H9 (cell line): ENCODE measurements at regions not wholly inside any gene's neighbourhood (a gene's known extent, or its start where the extent isn't known, plus 50 kb on each side); places are given as distances from the start of the nearest gene placed in this dataset.

Experiments used
- DNase-seq: peaks from one replicate; pipeline ENCODE4 v3.0.0-alpha.2; 2017
- H2AFZ ChIP-seq: one replicate; pipeline ENCODE4 v1.6.1; 2013; ENCODE audit warnings: mild to moderate bottlenecking, low read length, control low read depth, moderate library complexity
- H2AK5ac ChIP-seq: 2 replicates; pipeline ENCODE4 v1.6.1; 2013; ENCODE audit warnings: low read length, control low read depth, mixed read lengths; ENCODE audit not compliant: insufficient read length
- H2BK120ac ChIP-seq: one replicate; pipeline ENCODE4 v1.6.1; 2013; ENCODE audit warnings: low read depth, mild to moderate bottlenecking, low read length, control low read depth, inconsistent platforms; ENCODE audit not compliant: poor library complexity, severe bottlenecking
- H2BK12ac ChIP-seq: 2 replicates; pipeline ENCODE4 v1.6.1; 2013; ENCODE audit warnings: low read length, control low read depth, mixed read lengths, low read depth; ENCODE audit not compliant: insufficient read length
- H2BK15ac ChIP-seq: 2 replicates; pipeline ENCODE4 v1.6.1; 2013; ENCODE audit warnings: low read depth, low read length, control low read depth
- H2BK20ac ChIP-seq: one replicate; pipeline ENCODE4 v1.6.1; 2013; ENCODE audit warnings: low read depth, mild to moderate bottlenecking, low read length, control low read depth, inconsistent platforms; ENCODE audit not compliant: poor library complexity, severe bottlenecking
- H2BK5ac ChIP-seq: 2 replicates; pipeline ENCODE4 v1.6.1; 2013; ENCODE audit warnings: low read length, control low read depth, mixed read lengths; ENCODE audit not compliant: insufficient read length
- H3K14ac ChIP-seq: 2 replicates; pipeline ENCODE4 v1.6.1; 2013; ENCODE audit warnings: low read length, control low read depth; ENCODE audit not compliant: insufficient read depth
- H3K18ac ChIP-seq: 2 replicates; pipeline ENCODE4 v1.6.1; 2013; ENCODE audit warnings: low read depth, mild to moderate bottlenecking, mixed read lengths, low read length, control low read depth; ENCODE audit not compliant: insufficient read length
- H3K23ac ChIP-seq: 2 replicates; pipeline ENCODE4 v1.6.1; 2013; ENCODE audit warnings: low read length, control low read depth, mixed read lengths, low read depth; ENCODE audit not compliant: insufficient read length
- H3K23me2 ChIP-seq: 2 replicates; pipeline ENCODE4 v1.6.1; 2013; ENCODE audit warnings: low read depth, mild to moderate bottlenecking, mixed read lengths, low read length, control low read depth; ENCODE audit not compliant: insufficient read length, poor library complexity, severe bottlenecking
- H3K27ac ChIP-seq: 2 replicates; pipeline ENCODE4 v1.5.1; 2013; ENCODE audit warnings: low read length, control low read depth, mixed read lengths, low read depth; ENCODE audit not compliant: insufficient read length
- H3K27me3 ChIP-seq: 2 replicates; pipeline ENCODE4 v1.6.1; 2013; ENCODE audit warnings: low read length, control low read depth, inconsistent platforms; ENCODE audit not compliant: insufficient read depth
- H3K4ac ChIP-seq: 2 replicates; pipeline ENCODE4 v1.6.1; 2013; ENCODE audit warnings: low read depth, mild to moderate bottlenecking, control low read depth, inconsistent platforms, low read length, moderate library complexity
- H3K4me1 ChIP-seq: 2 replicates; pipeline ENCODE4 v1.6.1; 2013; ENCODE audit warnings: low read length, control low read depth, inconsistent platforms; ENCODE audit not compliant: insufficient read depth
- H3K4me2 ChIP-seq: 2 replicates; pipeline ENCODE4 v1.6.1; 2013; ENCODE audit warnings: low read length, control low read depth, mixed read lengths; ENCODE audit not compliant: insufficient read length, insufficient read depth
- H3K56ac ChIP-seq: 2 replicates; pipeline ENCODE4 v1.6.1; 2013; ENCODE audit warnings: low read depth, mild to moderate bottlenecking, mixed read lengths, low read length, control low read depth; ENCODE audit not compliant: insufficient read length
- H3K79me1 ChIP-seq: 2 replicates; pipeline ENCODE4 v1.6.1; 2013; ENCODE audit warnings: low read depth, mild to moderate bottlenecking, moderate library complexity, low read length, control low read depth, inconsistent platforms; ENCODE audit not compliant: insufficient read depth, poor library complexity, severe bottlenecking
- H3K79me2 ChIP-seq: 2 replicates; pipeline ENCODE4 v1.6.1; 2013; ENCODE audit warnings: low read length, control low read depth, inconsistent platforms; ENCODE audit not compliant: insufficient read depth
- H3K9ac ChIP-seq: 2 replicates; pipeline ENCODE4 v1.6.1; 2013; ENCODE audit warnings: low read length, control low read depth, mixed read lengths; ENCODE audit not compliant: insufficient read length; ENCODE audit errors: extremely low read depth
- H3K9me3 ChIP-seq: one replicate; pipeline ENCODE4 v1.6.1; 2013; ENCODE audit warnings: low read depth, low read length, inconsistent platforms; ENCODE audit not compliant: control insufficient read depth
- H3T11ph ChIP-seq: one replicate; pipeline ENCODE4 v1.6.1; 2013; ENCODE audit warnings: mild to moderate bottlenecking, low read length, control low read depth, inconsistent platforms
- H4K20me1 ChIP-seq: one replicate; pipeline ENCODE4 v1.6.1; 2013; ENCODE audit not compliant: control insufficient read depth, insufficient read length, insufficient read depth
- H4K5ac ChIP-seq: 2 replicates; pipeline ENCODE4 v1.6.1; 2013; ENCODE audit warnings: low read depth, mild to moderate bottlenecking, mixed read lengths, low read length, control low read depth; ENCODE audit not compliant: insufficient read length
- H4K8ac ChIP-seq: replicated peaks from 2 replicates; pipeline ENCODE4 v1.6.1; 2013; ENCODE audit warnings: low read length, control low read depth, mixed read lengths, low read depth; ENCODE audit not compliant: insufficient read length
- H4K91ac ChIP-seq: 2 replicates; pipeline ENCODE4 v1.6.1; 2013; ENCODE audit warnings: low read depth, mild to moderate bottlenecking, moderate library complexity, mixed read lengths, low read length, control low read depth; ENCODE audit not compliant: insufficient read length
- H3K27ac Mint-ChIP-seq, 3 experiments: 2 replicates in 2 of 3; 3 replicates in 1 of 3; pipeline ENCODE4 v1.8.0; 2020 to 2021; ENCODE audit warnings: mixed read lengths in 3 of 3, mild to moderate bottlenecking in 1 of 3, moderate library complexity in 1 of 3
- H3K27me3 Mint-ChIP-seq: 2 replicates; pipeline ENCODE4 v1.8.0; 2021; ENCODE audit warnings: low read depth, mild to moderate bottlenecking, moderate library complexity, mixed read lengths
- H3K36me3 Mint-ChIP-seq, 3 experiments: 2 replicates in 2 of 3; 3 replicates in 1 of 3; pipeline ENCODE4 v1.8.0; 2020 to 2021; ENCODE audit warnings: low read depth in 3 of 3, mixed read lengths in 3 of 3; ENCODE audit not compliant: insufficient read depth in 1 of 3
- H3K4me1 Mint-ChIP-seq, 2 experiments: 2 replicates each; pipeline ENCODE4 v1.8.0; 2020; ENCODE audit warnings: mixed read lengths in 2 of 2
- H3K4me3 Mint-ChIP-seq, 2 experiments: 2 replicates in 1 of 2; 3 replicates in 1 of 2; pipeline ENCODE4 v1.8.0; 2020 to 2021; ENCODE audit warnings: mild to moderate bottlenecking in 2 of 2, mixed read lengths in 2 of 2, moderate library complexity in 1 of 2
- H3K9me3 Mint-ChIP-seq, 2 experiments: 2 replicates in 1 of 2; 3 replicates in 1 of 2; pipeline ENCODE4 v1.8.0; 2020; ENCODE audit warnings: mild to moderate bottlenecking in 2 of 2, mixed read lengths in 2 of 2, moderate library complexity in 1 of 2
- WGBS: extraction: QIAGEN DNeasy Blood & Tissue Kit; methylation state at CpG from one replicate; pipeline ENCODE4 v1.1.7; 2013; ENCODE audit warnings: missing lambda C conversion rate, low lambda C conversion rate, mixed read lengths; ENCODE audit not compliant: insufficient read length; ENCODE audit errors: extremely low coverage; 5-methylcytosine and 5-hydroxymethylcytosine counted together
- TF ChIP-seq, protein P1 (sequence below): fragments of 200-600 bp; sonication (generic); conservative IDR thresholded peaks from 3 replicates; pipeline ENCODE4 v1.8.0; 2021; ENCODE audit warnings: antibody characterized with exemption, mild to moderate bottlenecking

DNA sequence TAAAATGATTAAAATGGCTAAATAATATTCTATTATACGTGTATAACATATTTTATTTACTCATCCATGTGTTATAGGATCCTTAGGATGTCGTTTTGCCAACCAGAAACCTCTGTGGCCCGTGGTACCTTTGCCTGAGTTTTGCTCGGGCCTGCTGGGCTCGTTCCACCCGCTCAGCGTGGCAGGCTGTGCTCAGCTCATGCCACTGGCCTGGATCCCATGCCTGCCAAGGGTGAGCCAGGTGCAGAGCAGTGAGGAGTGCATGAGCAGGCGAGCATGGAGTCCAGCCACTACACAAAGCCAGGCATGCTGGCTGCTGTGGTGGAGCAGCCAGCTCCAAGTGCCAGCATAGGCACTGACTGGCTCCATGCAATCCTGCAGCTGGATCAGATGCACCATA lies 417.2 kb downstream of the TTLL7 start:
- no peak overlapping the region for H3K9ac ChIP-seq
- no peak overlapping the region for H3K4ac ChIP-seq
- H4K91ac ChIP-seq: no peak overlapping the region
- H2BK20ac ChIP-seq: no peak overlapping the region
- no peak overlapping the region for H3T11ph ChIP-seq
- H3K14ac ChIP-seq: no peak overlapping the region
- no peak overlapping the region for H2BK15ac ChIP-seq
- DNase-seq: no peak
- Mint-ChIP-seq H3K4me1 (no peaks in the 10 kb centered on the region), H3K9me3 (peaks cover 24 to 26% of the 10 kb centered on the region in 2 experiments), H3K36me3 (peaks cover 7 to 35% (median 13%) of the 10 kb centered on the region in 3 experiments; a peak in 6 of 7 replicates), H3K27ac (no peak overlapping the region; a peak in 1 of 7 replicates), H3K27me3 (no peaks in the 10 kb centered on the region), H3K4me3 (no peak overlapping the region)
- H2AFZ ChIP-seq: no peak overlapping the region
- H3K9me3 ChIP-seq: peaks cover 10% of the 10 kb centered on the region
- no peaks in the 10 kb centered on the region for H3K79me2 ChIP-seq
- no peak overlapping the region for H3K4me2 ChIP-seq
- TF ChIP-seq, protein P1, sequence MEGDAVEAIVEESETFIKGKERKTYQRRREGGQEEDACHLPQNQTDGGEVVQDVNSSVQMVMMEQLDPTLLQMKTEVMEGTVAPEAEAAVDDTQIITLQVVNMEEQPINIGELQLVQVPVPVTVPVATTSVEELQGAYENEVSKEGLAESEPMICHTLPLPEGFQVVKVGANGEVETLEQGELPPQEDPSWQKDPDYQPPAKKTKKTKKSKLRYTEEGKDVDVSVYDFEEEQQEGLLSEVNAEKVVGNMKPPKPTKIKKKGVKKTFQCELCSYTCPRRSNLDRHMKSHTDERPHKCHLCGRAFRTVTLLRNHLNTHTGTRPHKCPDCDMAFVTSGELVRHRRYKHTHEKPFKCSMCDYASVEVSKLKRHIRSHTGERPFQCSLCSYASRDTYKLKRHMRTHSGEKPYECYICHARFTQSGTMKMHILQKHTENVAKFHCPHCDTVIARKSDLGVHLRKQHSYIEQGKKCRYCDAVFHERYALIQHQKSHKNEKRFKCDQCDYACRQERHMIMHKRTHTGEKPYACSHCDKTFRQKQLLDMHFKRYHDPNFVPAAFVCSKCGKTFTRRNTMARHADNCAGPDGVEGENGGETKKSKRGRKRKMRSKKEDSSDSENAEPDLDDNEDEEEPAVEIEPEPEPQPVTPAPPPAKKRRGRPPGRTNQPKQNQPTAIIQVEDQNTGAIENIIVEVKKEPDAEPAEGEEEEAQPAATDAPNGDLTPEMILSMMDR: no peak
- no peaks in the 10 kb centered on the region for H3K4me1 ChIP-seq
- no peak overlapping the region for H4K5ac ChIP-seq
- H3K27me3 ChIP-seq: no peaks in the 10 kb centered on the region
- H4K20me1 ChIP-seq: no peaks in the 10 kb centered on the region
- H3K79me1 ChIP-seq: no peaks in the 10 kb centered on the region
- no peak overlapping the region for H3K56ac ChIP-seq
- no CpG with 5 or more reads among the region's 8 CpGs for WGBS
- no peak overlapping the region for H3K27ac ChIP-seq
- H2BK120ac ChIP-seq: no peak overlapping the region
- H2BK12ac ChIP-seq: no peak overlapping the region
- H3K23me2 ChIP-seq: no peaks in the 10 kb centered on the region
- no peak overlapping the region for H2AK5ac ChIP-seq
- no peak overlapping the region for H3K18ac ChIP-seq
- no peak overlapping the region for H2BK5ac ChIP-seq
- H4K8ac ChIP-seq: no peak overlapping the region
- no peak overlapping the region for H3K23ac ChIP-seq
